Sigmoid colon (tissue), 6 donors: ENCODE measurements at regions not wholly inside any gene's neighbourhood (a gene's known extent, or its start where the extent isn't known, plus 50 kb on each side); places are given as distances from the start of the nearest gene placed in this dataset.

Source experiments
- DNase-seq: peaks from one replicate; pipeline ENCODE4 v3.0.0-alpha.2; 2019
- H3K27ac ChIP-seq, 4 donors: fragments of 200-600 bp; sonication (generic); one replicate each; pipeline ENCODE4 v1.5.1; 2016 to 2019; ENCODE audit warnings: mild to moderate bottlenecking in 1 of 4
- H3K27me3 ChIP-seq, 3 donors: fragments of 200-600 bp; sonication (generic); one replicate each; pipeline ENCODE4 v1.5.1; 2019; ENCODE audit warnings: mild to moderate bottlenecking in 1 of 3
- H3K36me3 ChIP-seq, 4 donors: fragments of 200-600 bp; sonication (generic); one replicate each; pipeline ENCODE4 v1.5.1; 2016 to 2019
- H3K4me1 ChIP-seq, 4 donors: fragments of 200-600 bp; sonication (generic); one replicate each; pipeline ENCODE4 v1.5.1; 2017 to 2019
- H3K4me3 ChIP-seq, 4 donors: fragments of 200-600 bp; sonication (generic); one replicate each; pipeline ENCODE4 v1.5.1; 2017 to 2019; ENCODE audit warnings: mild to moderate bottlenecking in 2 of 4, moderate library complexity in 1 of 4
- H3K9me3 ChIP-seq, 4 donors: fragments of 200-600 bp in 3 of 4; sonication (generic) in 3 of 4; one replicate each; pipeline versions ENCODE4 v1.5.1 to v1.6.1; 2013 to 2019
- CTCF ChIP-seq, 4 experiments: fragments of 450-650 bp in 3 of 4; fragments of 200-600 bp in 1 of 4; IDR thresholded peaks; one replicate each; pipeline ENCODE4 v1.5.1; 2016 to 2019; ENCODE audit warnings: antibody characterized with exemption in 4 of 4, mild to moderate bottlenecking in 3 of 4, moderate library complexity in 2 of 4
- EP300 ChIP-seq, 4 donors: sonication (generic); formaldehyde crosslinking; IDR thresholded peaks; one replicate each; pipeline ENCODE4 v1.6.1; 2017; ENCODE audit warnings: antibody characterized with exemption in 4 of 4
- POLR2A ChIP-seq, 2 donors: fragments of 450-650 bp; IDR thresholded peaks; one replicate each; pipeline ENCODE4 v1.6.1; 2016; ENCODE audit warnings: antibody characterized with exemption in 2 of 2, mild to moderate bottlenecking in 2 of 2, moderate library complexity in 2 of 2
- POLR2AphosphoS5 ChIP-seq, 4 donors: sonication (generic); formaldehyde crosslinking; IDR thresholded peaks; one replicate each; pipeline ENCODE4 v1.6.1; 2017; ENCODE audit warnings: antibody characterized with exemption in 4 of 4
- WGBS, 2 donors: extraction: QIAGEN DNeasy Blood & Tissue Kit; methylation state at CpG; one replicate each; pipeline ENCODE4 v1.1.7; 2013; 5-methylcytosine and 5-hydroxymethylcytosine counted together
- intact Hi-C: fragments of 100-400 bp; cut with DNase I; formaldehyde crosslinking; loops from one replicate; pipeline ENCODE4 v1.15.1; 2023
- donor health status: healthy with polysubstance abuse.
- donor health status: healthy.

- Histone ChIP-seq H3K9me3 (no peaks in the 10 kb centered on the region), H3K27ac (no peak overlapping the region), H3K4me3 (no peak overlapping the region), H3K27me3 (no peaks in the 10 kb centered on the region), H3K36me3 (no peaks in the 10 kb centered on the region), H3K4me1 (peaks cover 0 to 2% (median 0%) of the 10 kb centered on the region in 4 donors)
- WGBS, 2 donors, result 94% methylated on average over 13 of the region's 13 CpGs
- DNase-seq, result no peak
- no peak for TF ChIP-seq POLR2A (IDR thresholded peaks at IDR 0.05)
- TF ChIP-seq POLR2AphosphoS5 (IDR thresholded peaks at IDR 0.05), result no peak
- TF ChIP-seq EP300 (IDR thresholded peaks at IDR 0.05), result no peak
- TF ChIP-seq CTCF (IDR thresholded peaks at IDR 0.05), result no peak
- intact Hi-C loops, result no loop called here
These were observed 122.8 kb upstream of the NOCT start for GRCh38 chr4:138892483-138893407.

GRCh38 chr4:138891631-138892031 lies 124.0 kb upstream of the NOCT start:
- Histone ChIP-seq H3K9me3 (no peaks in the 10 kb centered on the region), H3K36me3 (no peaks in the 10 kb centered on the region), H3K4me1 (no peaks in the 10 kb centered on the region), H3K27ac (no peak overlapping the region), H3K27me3 (no peaks in the 10 kb centered on the region), H3K4me3 (no peak overlapping the region)
- TF ChIP-seq POLR2A (IDR thresholded peaks at IDR 0.05) (no peak), EP300 (IDR thresholded peaks at IDR 0.05) (no peak), POLR2AphosphoS5 (IDR thresholded peaks at IDR 0.05) (no peak), CTCF (IDR thresholded peaks at IDR 0.05) (no peak)
- no peak for DNase-seq
- intact Hi-C loops, result no loop called here
- 62 to 70% methylated on average over 6 of the region's 6 CpGs for WGBS, 2 donors

GRCh38 chr4:138890891-138891570 lies 124.5 kb upstream of the NOCT start:
- WGBS, 2 donors, result 76 to 77% methylated on average over 14 of the region's 14 CpGs
- TF ChIP-seq POLR2AphosphoS5 (IDR thresholded peaks at IDR 0.05) (no peak), POLR2A (IDR thresholded peaks at IDR 0.05) (no peak)
- Histone ChIP-seq H3K36me3 (no peaks in the 10 kb centered on the region), H3K27ac (no peak overlapping the region), H3K27me3 (no peaks in the 10 kb centered on the region), H3K9me3 (no peaks in the 10 kb centered on the region), H3K4me1 (no peaks in the 10 kb centered on the region), H3K4me3 (no peak overlapping the region)
- intact Hi-C loops, result no loop called here
- no peak for DNase-seq

GRCh38 chr4:138889216-138889615 lies 126.4 kb upstream of the NOCT start:
- no peaks in the 10 kb centered on the region for H3K27me3 ChIP-seq
- no peak for DNase-seq
- no peak for TF ChIP-seq POLR2A (IDR thresholded peaks at IDR 0.05)
- no peak for TF ChIP-seq CTCF (IDR thresholded peaks at IDR 0.05)
- no peak for TF ChIP-seq POLR2AphosphoS5 (IDR thresholded peaks at IDR 0.05)
- no peak for TF ChIP-seq EP300 (IDR thresholded peaks at IDR 0.05)
- no peaks in the 10 kb centered on the region for H3K36me3 ChIP-seq
- intact Hi-C loops, result no loop called here
- no peak overlapping the region for H3K4me3 ChIP-seq
- H3K27ac ChIP-seq, result no peak overlapping the region
- H3K4me1 ChIP-seq, result no peaks in the 10 kb centered on the region
- no peaks in the 10 kb centered on the region for H3K9me3 ChIP-seq
- 63 to 83% methylated on average over 3 of the region's 3 CpGs for WGBS, 2 donors

- Histone ChIP-seq H3K9me3 (no peaks in the 10 kb centered on the region), H3K4me1 (no peaks in the 10 kb centered on the region), H3K4me3 (no peak overlapping the region), H3K27me3 (no peaks in the 10 kb centered on the region), H3K27ac (no peak overlapping the region), H3K36me3 (no peaks in the 10 kb centered on the region)
- DNase-seq, result no peak
- intact Hi-C loops, result no loop called here
- 96 to 97% methylated on average over 6 of the region's 6 CpGs for WGBS, 2 donors
- TF ChIP-seq POLR2A (IDR thresholded peaks at IDR 0.05), result no peak
- no peak for TF ChIP-seq EP300 (IDR thresholded peaks at IDR 0.05)
- no peak for TF ChIP-seq CTCF (IDR thresholded peaks at IDR 0.05)
- TF ChIP-seq POLR2AphosphoS5 (IDR thresholded peaks at IDR 0.05), result no peak
These were observed 127.8 kb upstream of the NOCT start for GRCh38 chr4:138887741-138888140.
